K562 (cell line): ENCODE measurements at regions not wholly inside any gene's neighbourhood (a gene's known extent, or its start where the extent isn't known, plus 50 kb on each side); places are given as distances from the start of the nearest gene placed in this dataset.

Source experiments
- ATAC-seq: fragments of 200-7000 bp; cut with Tn5 transposase; 3 replicates; pipeline ENCODE4 v1.9.1; 2020; ENCODE audit warnings: moderate library complexity
- BruUV-seq: library from RNA; stranded (reverse); fragments of 400-500 nt; replicated peaks from 2 replicates; lab custom pipeline; 2021; lab: Mats Ljungman, UMichigan
- CTCF ChIA-PET: fragments of 300-600 bp; formaldehyde crosslinking; extraction: SDS; loops from one replicate; lab custom pipeline; 2021; ENCODE audit warnings: low intra/inter-chr PET ratio; lab: Yijun Ruan, JAX
- POLR2A ChIA-PET: fragments of 300-600, 350-650 bp; sonication (Branson Sonifier 250); formaldehyde crosslinking; extraction: SDS; loops from one replicate; lab custom pipeline; 2021; ENCODE audit warnings: antibody characterized with exemption, inconsistent platforms; lab: Yijun Ruan, JAX
- DNase-seq, 4 experiments: peaks; one replicate each; pipeline versions ENCODE4 v3.0.0 to v3.0.0-alpha.2; 2011 to 2018; ENCODE audit warnings: low spot score in 3 of 4, mixed read lengths in 3 of 4; ENCODE audit errors: extremely low read depth in 1 of 4
- FAIRE-seq: peaks from 2 replicates; lab custom pipeline; 2011; peaks lifted over from hg19 to GRCh38; lab: Jason Lieb, UNC
- H2AFZ ChIP-seq: 2 replicates; pipeline ENCODE4 v1.6.0; 2011; ENCODE audit warnings: low read depth, low read length, control low read depth, inconsistent platforms
- H3K27ac ChIP-seq: fragments of 200-600 bp; 3 replicates; pipeline ENCODE4 v1.8.0; 2011; ENCODE audit warnings: low read depth, mild to moderate bottlenecking, control low read depth, inconsistent platforms, low read length, moderate library complexity, mixed read lengths; ENCODE audit errors: extremely low read depth
- H3K27me3 ChIP-seq, 2 experiments: fragments of 300-600 bp in 1 of 2; 2 replicates in 1 of 2; 3 replicates in 1 of 2; pipeline versions ENCODE4 v1.6.0 to v1.8.0; 2011; ENCODE audit warnings: inconsistent platforms in 2 of 2, low read length in 2 of 2, mild to moderate bottlenecking in 1 of 2, mixed read lengths in 1 of 2, moderate library complexity in 1 of 2; ENCODE audit not compliant: control insufficient read depth in 2 of 2, insufficient read depth in 2 of 2
- H3K36me3 ChIP-seq: fragments of 300-600 bp; 3 replicates; pipeline ENCODE4 v1.8.0; 2011; ENCODE audit warnings: mild to moderate bottlenecking, low read length, inconsistent platforms; ENCODE audit not compliant: control insufficient read depth, insufficient read depth
- H3K4me1 ChIP-seq, 2 experiments: fragments of 200-600 bp in 1 of 2; replicated peaks in 1 of 2; 2 replicates in 1 of 2; 3 replicates in 1 of 2; pipeline versions ENCODE4 v1.5.1 to v1.8.0; 2011; ENCODE audit warnings: inconsistent platforms in 2 of 2, low read length in 2 of 2, mild to moderate bottlenecking in 1 of 2, mixed read lengths in 1 of 2, moderate library complexity in 1 of 2; ENCODE audit not compliant: control insufficient read depth in 2 of 2, insufficient read depth in 2 of 2
- H3K4me2 ChIP-seq: 2 replicates; pipeline ENCODE4 v1.6.1; 2011; ENCODE audit warnings: low read length, control low read depth, inconsistent platforms, mixed read lengths; ENCODE audit not compliant: insufficient read depth
- H3K4me3 ChIP-seq: fragments of 200-600 bp; sonication (generic), shearing (Covaris generic); 2 replicates; pipeline ENCODE4 v1.5.1; 2016; ENCODE audit warnings: control low read depth, inconsistent platforms
- H3K79me2 ChIP-seq: fragments of 200-600 bp; 3 replicates; pipeline ENCODE4 v1.8.0; 2011; ENCODE audit warnings: low read length, inconsistent platforms; ENCODE audit not compliant: control insufficient read depth, insufficient read depth
- H3K9ac ChIP-seq, 2 experiments: 2 replicates each; pipeline versions ENCODE4 v1.6.0 to v1.6.1; 2011; ENCODE audit warnings: low read depth in 2 of 2, low read length in 2 of 2, control low read depth in 1 of 2, inconsistent platforms in 1 of 2, mild to moderate bottlenecking in 1 of 2, mixed read lengths in 1 of 2; ENCODE audit not compliant: insufficient read depth in 1 of 2
- H3K9me1 ChIP-seq: one replicate; pipeline ENCODE4 v1.6.0; 2011; ENCODE audit warnings: inconsistent platforms, mild to moderate bottlenecking, low read length, moderate library complexity; ENCODE audit not compliant: control insufficient read depth, insufficient read depth
- H3K9me3 ChIP-seq: replicated peaks from 2 replicates; pipeline ENCODE4 v1.5.1; 2011; ENCODE audit warnings: low read depth, low read length, inconsistent platforms; ENCODE audit not compliant: control insufficient read depth, insufficient read depth
- H4K20me1 ChIP-seq: replicated peaks from 2 replicates; pipeline ENCODE4 v1.6.1; 2011; ENCODE audit warnings: low read length, inconsistent platforms, mixed read lengths; ENCODE audit not compliant: control insufficient read depth, insufficient read depth
- CEBPB ChIP-seq: fragments of 450-650 bp; IDR thresholded peaks from 2 replicates; pipeline ENCODE4 v1.6.1; 2016; ENCODE audit warnings: missing genetic modification characterization, missing compliant biosample characterization
- KAT8 ChIP-seq: fragments of 450-650 bp; IDR thresholded peaks from 2 replicates; pipeline ENCODE4 v1.6.1; 2016; ENCODE audit warnings: low read depth, mild to moderate bottlenecking
- POLR3A ChIP-seq: IDR thresholded peaks from 2 replicates; pipeline ENCODE4 v1.6.1; 2011; ENCODE audit warnings: borderline replicate concordance, mild to moderate bottlenecking, moderate library complexity; ENCODE audit not compliant: insufficient read length, insufficient read depth; ENCODE audit errors: extremely low read depth
- PYGO2 ChIP-seq: fragments of 450-650 bp; IDR thresholded peaks from 2 replicates; pipeline ENCODE4 v1.6.1; 2016; ENCODE audit warnings: mild to moderate bottlenecking, missing genetic modification characterization, moderate library complexity, missing compliant biosample characterization
- SUPT5H ChIP-seq: fragments of 450-650 bp; IDR thresholded peaks from 2 replicates; pipeline ENCODE4 v1.6.1; 2016
- TAF15 ChIP-seq: fragments of 200-400 bp; formaldehyde crosslinking; IDR thresholded peaks from 2 replicates; pipeline ENCODE4 v1.6.1; 2017; ENCODE audit warnings: mild to moderate bottlenecking, low read depth, low read length, moderate library complexity
- U2AF2 ChIP-seq: fragments of 200-400 bp; formaldehyde crosslinking; optimal IDR thresholded peaks from 2 replicates; pipeline ENCODE3; 2017; ENCODE audit warnings: low read depth, mild to moderate bottlenecking, low read length
- ZNF239 ChIP-seq: fragments of 250-450 bp; sonication (Bioruptor Pico); IDR thresholded peaks from 2 replicates; pipeline ENCODE4 v1.4.0; 2020; ENCODE audit warnings: mild to moderate bottlenecking
- ZNF431 ChIP-seq: sonication (generic); formaldehyde crosslinking; IDR thresholded peaks from 2 replicates; pipeline ENCODE4 v1.8.0; 2022; ENCODE audit warnings: mild to moderate bottlenecking, missing genetic modification reagents
- ZNF57 ChIP-seq: fragments of 450-650 bp; formaldehyde crosslinking; IDR thresholded peaks from 2 replicates; pipeline ENCODE4 v1.4.0; 2020; ENCODE audit warnings: mild to moderate bottlenecking, moderate library complexity
- WGBS: fragments of 100-300 bp; shearing (Covaris generic); methylation state at CpG from one replicate; pipeline ENCODE4 v1.1.6; 2016; ENCODE audit warnings: low coverage, mixed read lengths; ENCODE audit not compliant: insufficient coverage; ENCODE audit errors: missing lambda C conversion rate; 5-methylcytosine and 5-hydroxymethylcytosine counted together
- in situ Hi-C: fragments of 300-500 bp; cut with MboI; formaldehyde crosslinking; loops from 4 replicates; pipeline ENCODE4 v1.15.0; 2018; ENCODE audit warnings: inconsistent platforms, mixed read lengths
- intact Hi-C: fragments of 100-400 bp; cut with micrococcal nuclease; formaldehyde crosslinking; loops from 2 replicates; pipeline ENCODE4 v1.14.2; 2022

- Histone ChIP-seq H3K27ac (no peak overlapping the region), H2AFZ (no peak overlapping the region), H3K9ac (no peak overlapping the region), H3K27me3 (no peaks in the 10 kb centered on the region), H3K4me1 (no peaks in the 10 kb centered on the region), H3K9me3 (no peaks in the 10 kb centered on the region), H3K36me3 (no peaks in the 10 kb centered on the region), H3K79me2 (no peaks in the 10 kb centered on the region), H3K4me3 (no peak overlapping the region), H4K20me1 (no peaks in the 10 kb centered on the region), H3K9me1 (no peaks in the 10 kb centered on the region), H3K4me2 (no peak overlapping the region)
- ATAC-seq (no peak), FAIRE-seq (no peak), DNase-seq (no peak)
- TF ChIP-seq ZNF239 (no peak), ZNF431 (CRISPR knock-in tag) (no peak), TAF15 (no peak), CEBPB (tag) (no peak), SUPT5H (no peak), ZNF57 (CRISPR knock-in tag) (no peak), U2AF2 (no peak)
- WGBS = 0% methylated on average over 2 of the region's 2 CpGs
- ChIA-PET CTCF (no interaction called here), POLR2A (no interaction called here)
- intact Hi-C loops = no loop called here
- no TSS peak for BruUV-seq
- in situ Hi-C loops = no loop called here
Measured at GRCh38 chr18:68533641-68534040, 181.3 kb downstream of the TMX3 start.

- no peak for FAIRE-seq
- in situ Hi-C loops = no loop called here
- CTCF ChIA-PET = no interaction called here
Measured at GRCh38 chr18:68532328-68532885, 182.5 kb downstream of the TMX3 start.

More at GRCh38 chr18:68532328-68532885, 182.5 kb downstream of the TMX3 start:
- Histone ChIP-seq H4K20me1 (no peaks in the 10 kb centered on the region), H3K79me2 (no peaks in the 10 kb centered on the region), H3K9ac (no peak overlapping the region), H3K4me3 (no peak overlapping the region), H3K9me3 (no peaks in the 10 kb centered on the region), H3K4me1 (no peaks in the 10 kb centered on the region), H3K36me3 (no peaks in the 10 kb centered on the region), H2AFZ (no peak overlapping the region), H3K27ac (no peak overlapping the region), H3K27me3 (no peaks in the 10 kb centered on the region), H3K9me1 (no peaks in the 10 kb centered on the region), H3K4me2 (no peak overlapping the region)
- no peak for DNase-seq
- no TSS peak for BruUV-seq
- ATAC-seq = no peak
- POLR2A ChIA-PET = no interaction called here
- WGBS = 0% methylated on average over 2 of the region's 3 CpGs
- no peak for TF ChIP-seq PYGO2
- TF ChIP-seq KAT8 = no peak
- TF ChIP-seq POLR3A = no peak
- intact Hi-C loops = no loop called here
